HG02610 (cell line): ENCODE measurements at regions not wholly inside any gene's neighbourhood (a gene's known extent, or its start where the extent isn't known, plus 50 kb on each side); places are given as distances from the start of the nearest gene placed in this dataset.

Source experiments
- ATAC-seq: cut with Tn5 transposase; IDR thresholded peaks from one replicate; pipeline ENCODE4 v1.9.1; 2021; ENCODE audit warnings: mild to moderate bottlenecking, moderate library complexity; ENCODE audit not compliant: unreplicated experiment

GRCh38 chr3:159798951-159799350 is 189.7 kb upstream of the IL12A start:
- no peak for ATAC-seq

GRCh38 chr3:159800434-159801155 is 188.0 kb upstream of the IL12A start:
- ATAC-seq, result no peak

GRCh38 chr3:159802864-159803263 is 185.8 kb upstream of the IL12A start:
- ATAC-seq, result no peak

DNA sequence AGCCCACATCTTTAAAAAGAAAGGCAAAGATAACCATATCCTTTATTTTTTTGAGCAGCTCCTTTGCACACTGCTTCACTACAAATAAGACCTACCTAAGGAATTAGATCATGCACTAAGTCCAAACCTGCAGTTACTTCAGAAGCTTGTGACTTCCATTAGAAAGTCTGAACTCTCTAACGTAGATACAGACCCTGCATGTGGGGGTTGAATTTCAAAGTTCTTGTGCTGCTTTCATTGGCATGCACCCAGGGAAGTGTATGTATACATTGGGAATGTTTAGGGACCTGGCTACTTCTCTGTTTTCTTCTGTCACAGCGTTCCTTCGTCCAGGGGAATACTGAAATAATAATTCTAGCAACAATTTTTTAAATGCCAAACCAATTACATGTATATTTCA is 185.2 kb upstream of the IL12A start:
- ATAC-seq, result no peak

- ATAC-seq, result peak; percentile 94
These were observed 183.8 kb upstream of the IL12A start for GRCh38 chr3:159804726-159805410.

GRCh38 chr3:159805411-159805772 is 183.2 kb upstream of the IL12A start:
- ATAC-seq, result peak; percentile 9

DNA sequence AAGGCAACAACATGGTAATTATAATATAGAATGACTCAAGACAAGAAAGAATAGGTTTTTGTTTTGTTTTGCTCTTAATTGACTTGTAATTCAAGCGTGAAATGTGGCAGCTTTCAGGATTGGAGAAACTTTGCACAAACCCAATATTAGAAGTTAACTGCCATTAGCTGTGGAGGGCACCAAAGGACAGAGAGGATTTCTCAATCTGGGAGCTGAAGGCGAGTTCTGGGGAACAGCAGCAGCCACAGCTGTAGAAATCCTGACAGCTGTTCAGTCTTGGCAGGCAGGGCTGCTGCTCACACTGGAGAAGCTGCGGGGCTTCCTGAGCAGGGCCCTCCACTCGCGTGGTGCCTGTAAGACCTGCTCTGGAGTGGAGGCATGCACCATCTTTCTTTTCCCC is 182.2 kb upstream of the IL12A start:
- ATAC-seq, result no peak

- no peak for ATAC-seq
These were observed 181.2 kb upstream of the IL12A start for GRCh38 chr3:159807137-159808040.

DNA sequence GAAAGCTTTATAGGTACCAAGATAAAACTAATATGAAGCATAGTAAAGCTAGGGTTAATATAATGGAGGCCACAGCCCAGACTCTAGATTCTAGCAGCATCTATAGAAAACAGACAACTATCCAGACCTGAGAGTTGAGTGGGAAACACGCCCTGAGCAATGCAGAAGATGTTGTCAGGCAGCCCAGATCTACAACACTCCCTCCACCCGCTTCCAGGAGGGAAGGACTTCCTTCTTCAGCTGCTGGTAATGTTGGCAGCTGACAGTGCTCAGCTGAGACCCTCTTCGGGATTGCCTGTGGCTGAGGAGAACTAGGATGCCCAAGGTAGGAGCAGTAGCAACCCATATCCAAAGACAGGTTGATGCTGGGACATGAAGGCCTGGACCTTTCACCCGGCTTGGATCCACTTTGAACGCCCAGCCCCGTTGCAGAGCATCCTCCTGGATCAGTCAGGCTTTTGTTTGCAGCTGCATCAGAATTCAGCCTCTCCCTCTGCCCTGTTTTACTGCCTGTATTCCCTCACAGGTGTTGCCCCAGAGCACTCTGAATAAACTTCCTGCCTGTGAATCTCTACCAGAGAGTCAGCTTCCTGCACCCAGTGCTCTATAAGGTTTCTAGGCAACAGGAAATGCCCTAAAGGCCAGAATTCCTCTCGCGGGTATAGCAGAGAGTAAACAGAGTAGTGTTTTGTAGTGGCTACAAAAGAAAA is 174.7 kb upstream of the IL12A start:
- ATAC-seq, result no peak

DNA sequence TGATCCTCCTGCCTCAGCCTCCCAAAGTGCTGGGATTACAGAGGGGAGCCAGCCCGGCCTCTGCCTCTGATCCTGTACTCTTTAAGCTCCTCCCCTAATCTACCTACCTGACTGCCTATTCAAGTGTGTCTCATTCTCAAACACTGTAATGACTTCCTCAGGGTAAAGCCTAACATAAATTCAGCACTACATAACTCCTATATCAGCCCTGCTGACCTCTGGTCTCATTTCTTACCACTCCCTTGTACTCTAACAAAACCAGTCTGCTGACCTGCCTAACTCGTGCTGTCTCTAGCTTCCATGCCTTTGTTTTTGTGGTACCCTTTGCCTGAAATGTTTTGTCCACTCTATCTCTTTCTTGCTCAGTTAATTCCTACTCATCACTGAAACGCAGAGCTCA is 172.1 kb upstream of the IL12A start:
- no peak for ATAC-seq

GRCh38 chr3:159817126-159817525 is 171.5 kb upstream of the IL12A start:
- no peak for ATAC-seq

GRCh38 chr3:159817571-159817970 is 171.1 kb upstream of the IL12A start:
- ATAC-seq, result no peak

- no peak for ATAC-seq
These were observed 170.2 kb upstream of the IL12A start for GRCh38 chr3:159818399-159818798.

DNA sequence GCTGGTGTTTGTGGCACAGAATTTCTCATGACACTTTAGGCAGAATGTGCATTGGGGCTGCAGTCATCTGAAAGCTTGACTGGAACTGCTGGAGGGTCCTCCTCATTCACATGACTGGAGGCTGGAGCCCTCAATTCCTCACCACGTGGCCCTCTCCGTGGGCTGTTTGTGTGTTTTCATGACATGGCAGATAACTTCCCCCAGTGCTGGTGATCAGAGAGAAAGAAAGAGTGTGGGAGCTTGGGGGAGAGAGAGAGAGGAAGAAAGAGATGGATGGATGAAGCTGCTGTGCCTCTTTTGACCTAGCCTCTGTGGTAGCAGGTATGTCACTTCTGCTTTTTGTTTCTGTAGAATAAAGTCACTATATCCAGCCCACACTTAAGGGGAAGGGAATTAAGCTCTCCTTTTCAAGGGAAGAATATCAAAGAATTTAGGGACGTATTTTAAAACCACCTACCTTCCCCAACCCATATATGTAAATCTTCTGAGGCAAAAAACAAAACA is 169.6 kb upstream of the IL12A start:
- ATAC-seq, result peak; percentile 63

DNA sequence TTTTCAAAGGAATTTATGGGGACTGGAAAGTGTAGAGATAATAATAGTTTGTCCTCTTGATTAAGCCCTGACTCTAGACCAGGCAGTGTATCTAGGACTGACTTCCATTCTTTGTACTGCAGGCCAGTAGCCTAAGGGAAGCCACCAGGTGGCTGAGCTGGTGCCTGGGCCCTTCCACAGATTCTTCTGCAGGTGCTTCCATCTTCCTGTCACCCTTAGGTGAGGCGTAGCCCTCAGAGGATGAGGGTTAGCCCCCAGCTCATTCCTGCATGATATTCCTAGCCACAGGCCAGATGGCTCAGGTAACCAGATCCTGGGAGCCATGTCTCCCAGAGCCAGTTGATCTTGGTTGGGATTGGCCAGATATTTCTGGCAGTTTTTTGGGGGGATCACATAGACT is 169.0 kb upstream of the IL12A start:
- ATAC-seq, result no peak

DNA sequence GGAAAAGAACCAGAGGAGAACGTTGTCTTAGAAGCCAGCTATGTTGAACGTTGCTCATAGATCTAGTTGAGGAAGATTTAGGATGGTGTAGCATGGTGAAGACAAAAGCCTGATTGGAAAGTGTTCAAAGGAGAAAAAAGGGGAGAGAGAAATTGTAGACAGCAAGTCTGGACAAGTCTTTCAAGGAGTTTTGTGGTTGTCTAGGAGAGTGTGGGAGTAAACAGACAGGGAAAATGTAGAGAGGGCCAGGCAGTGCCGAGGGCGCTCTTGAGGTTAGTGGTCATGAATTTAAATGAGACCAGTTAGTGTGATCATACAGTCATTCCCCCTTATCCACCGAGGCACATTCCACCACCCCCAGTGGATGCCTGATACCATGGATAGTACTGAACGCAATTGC is 167.5 kb upstream of the IL12A start:
- ATAC-seq, result no peak

DNA sequence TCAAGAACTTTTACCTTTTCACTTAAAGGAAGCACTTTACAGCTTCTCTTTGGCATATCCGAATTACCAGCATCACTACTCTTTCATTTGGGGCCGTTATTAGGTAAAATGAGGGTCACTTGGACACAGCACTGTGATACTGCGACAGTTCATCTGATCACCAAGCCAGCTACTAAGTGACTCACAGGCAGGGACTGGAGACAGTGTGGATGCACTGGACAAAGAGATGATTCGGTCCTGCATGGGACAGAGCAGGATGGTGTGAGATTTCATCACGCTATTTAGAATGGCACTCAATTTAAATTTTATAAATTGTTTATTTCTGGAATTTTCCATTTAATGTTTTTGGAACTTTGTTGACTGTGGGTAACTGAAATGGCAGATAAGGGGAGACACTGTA is 166.9 kb upstream of the IL12A start:
- ATAC-seq, result no peak

DNA sequence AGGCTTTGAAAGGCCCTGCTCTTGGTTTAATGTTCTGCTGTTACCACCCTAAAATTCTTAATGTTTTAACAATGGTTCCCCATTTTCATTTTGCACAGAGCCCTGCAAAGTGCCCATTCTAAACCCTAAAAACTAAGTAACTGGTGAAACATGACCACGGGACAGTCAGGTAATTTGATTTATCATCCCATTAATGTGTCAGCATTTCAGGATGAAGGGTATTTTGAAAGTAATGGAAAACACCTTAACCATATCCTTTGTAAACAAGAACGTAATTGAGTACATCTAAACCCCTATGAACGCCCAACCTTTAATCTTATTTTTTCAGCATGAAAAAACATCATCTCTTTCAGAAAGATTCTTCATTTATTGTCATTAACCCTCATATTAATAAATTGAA is 164.9 kb upstream of the IL12A start:
- ATAC-seq, result no peak

DNA sequence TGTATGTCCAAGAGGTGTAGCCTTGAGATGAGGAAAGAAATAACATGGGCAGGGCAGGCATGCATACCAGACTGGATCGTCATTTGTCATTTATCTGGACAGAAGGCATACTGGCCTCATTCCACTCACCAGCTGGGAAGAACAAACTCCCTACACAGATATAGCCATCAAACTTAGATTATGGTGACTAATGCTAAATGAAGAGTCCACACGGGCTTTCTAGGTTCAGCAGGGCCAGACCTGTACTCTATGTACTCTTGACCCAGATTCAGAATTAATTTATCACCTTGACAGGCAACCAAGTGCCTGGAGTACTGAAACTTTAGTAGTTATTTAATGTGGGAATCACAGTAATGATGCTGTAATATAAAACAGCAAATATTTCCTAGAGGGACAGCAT is 164.3 kb upstream of the IL12A start:
- ATAC-seq, result no peak

- no peak for ATAC-seq
These were observed 163.3 kb upstream of the IL12A start for GRCh38 chr3:159825216-159825854.
